ENCODE measurements at regions not wholly inside any gene's neighbourhood (a gene's known extent, or its start where the extent isn't known, plus 50 kb on each side); places are given as distances from the start of the nearest gene placed in this dataset.

- TF ChIP-seq CTCF (IDR thresholded peaks at IDR 0.05; ENCODE audit: insufficient read depth, low read length) (no peak), POLR2AphosphoS5 (IDR thresholded peaks at IDR 0.05; ENCODE audit: low read depth) (no peak), REST (IDR thresholded peaks at IDR 0.05; ENCODE audit: insufficient replicate concordance, low read depth) (no peak)
Observed at GRCh38 chr5:159456261-159456660, 126.0 kb upstream of the IL12B start.
